ENCODE measurements at regions not wholly inside any gene's neighbourhood (a gene's known extent, or its start where the extent isn't known, plus 50 kb on each side); places are given as distances from the start of the nearest gene placed in this dataset.
A peak's percentile ranks its signal among the peaks of the same experiment; 100 is the strongest.

DNA sequence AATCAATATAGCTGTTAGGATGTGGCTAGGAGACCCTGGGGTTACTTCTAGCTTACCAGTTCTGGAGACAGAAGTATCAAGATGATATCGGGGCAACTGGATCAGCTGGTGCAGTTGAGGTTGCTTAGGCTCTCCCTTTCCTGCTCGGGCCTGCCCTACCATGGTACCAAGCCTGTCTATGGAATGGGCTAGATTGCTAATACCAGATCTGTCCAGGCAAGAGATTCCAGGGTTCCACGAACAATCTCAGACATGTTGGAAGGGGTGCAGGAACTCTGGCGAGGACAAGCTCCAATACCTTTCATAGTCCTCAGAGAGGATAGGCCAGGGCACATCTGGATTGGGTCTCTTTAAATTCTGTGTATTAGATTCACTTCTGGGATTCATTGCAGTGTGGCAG, 53.8 kb downstream of the ADM start:
- no peak for DNase-seq

DNA sequence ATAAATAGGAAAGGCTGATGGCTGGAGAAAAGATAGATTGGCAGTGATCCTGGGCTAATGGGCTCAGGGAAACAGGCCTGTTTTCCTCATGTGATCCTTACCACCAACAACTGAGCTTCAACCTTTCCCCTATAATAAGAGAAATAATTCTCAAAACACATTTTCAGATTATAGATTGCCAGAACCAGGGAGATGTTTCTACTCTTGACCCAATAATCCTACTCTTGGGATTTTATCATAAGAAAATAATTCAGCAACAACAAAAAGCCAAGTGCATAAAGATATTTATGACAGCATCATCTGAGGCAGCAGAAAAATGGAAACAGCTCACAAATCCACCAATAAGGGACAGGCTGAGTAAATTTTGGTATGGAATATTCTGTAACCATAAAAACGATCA, 54.3 kb downstream of the ADM start:
- DNase-seq, result no peak

GRCh38 chr11:10360835-10361234, 56.0 kb downstream of the ADM start:
- no peak for DNase-seq

- DNase-seq, result no peak
These were observed 60.2 kb downstream of the ADM start for GRCh38 chr11:10365045-10365444.

- peak; percentile 88 for DNase-seq
These were observed 61.9 kb downstream of the ADM start for GRCh38 chr11:10366568-10367331.

- no peak for DNase-seq
These were observed 67.2 kb downstream of the ADM start for GRCh38 chr11:10371926-10372641.

DNA sequence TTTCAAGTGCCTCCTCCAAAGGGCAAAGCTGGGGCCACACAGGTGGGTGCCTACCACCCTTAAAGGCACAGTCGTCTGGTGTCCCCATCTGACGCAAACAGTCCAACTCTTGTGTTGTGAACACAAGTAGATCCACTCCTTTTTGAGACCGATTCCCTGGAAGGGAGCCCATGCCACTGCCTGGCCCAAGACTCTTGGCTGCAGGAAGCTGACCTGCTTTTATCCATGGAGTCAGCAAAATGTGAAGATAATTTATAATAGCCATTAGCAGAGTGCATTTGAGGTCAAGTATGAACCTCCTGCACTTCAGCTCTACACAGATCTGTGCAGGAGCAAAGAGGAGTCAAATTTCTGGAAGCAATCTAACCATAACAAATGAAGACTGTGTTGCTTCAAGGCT, 68.5 kb downstream of the ADM start:
- DNase-seq, result no peak

DNA sequence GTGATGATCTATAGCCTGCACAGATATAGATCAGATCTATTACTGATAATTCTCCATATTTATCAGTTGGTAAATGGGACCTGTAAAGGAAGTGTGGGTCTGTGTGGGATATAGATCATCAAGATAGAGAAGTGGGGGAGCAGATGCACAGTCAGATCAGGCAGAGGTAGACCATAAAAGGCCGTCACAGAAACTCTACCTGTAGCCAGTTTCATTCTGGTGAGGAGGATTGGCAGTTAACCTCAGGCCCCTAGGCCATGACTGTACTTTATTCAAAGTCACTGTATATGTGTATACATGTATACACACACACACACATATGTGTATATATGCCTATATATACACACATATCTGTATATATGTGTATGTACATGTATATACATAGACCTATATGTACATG, 69.1 kb downstream of the ADM start:
- no peak for DNase-seq

- DNase-seq, result no peak
These were observed 69.5 kb downstream of the ADM start for GRCh38 chr11:10374386-10374785.

- DNase-seq, result peak; percentile 63
These were observed 70.6 kb downstream of the ADM start for GRCh38 chr11:10375280-10375971.

DNA sequence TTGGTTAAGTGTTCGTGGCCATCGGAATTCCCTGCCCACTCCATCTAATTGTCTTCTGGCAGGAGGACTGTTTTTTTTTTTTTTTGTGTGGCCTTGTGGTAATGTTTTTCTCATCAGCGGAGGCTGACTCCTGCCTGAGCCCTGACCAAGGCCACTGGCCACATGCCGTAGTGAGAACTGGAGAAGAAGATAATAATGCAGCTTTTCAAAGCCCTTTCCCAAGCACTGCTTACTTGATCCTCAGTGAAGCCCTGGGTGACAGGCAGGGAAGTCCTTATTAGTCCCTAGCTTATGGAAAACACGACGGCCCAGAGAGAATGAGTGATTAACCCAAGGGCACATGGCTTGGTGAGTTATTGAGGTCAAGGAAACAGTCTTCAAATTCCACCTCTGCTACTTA, 71.2 kb downstream of the ADM start:
- peak; percentile 59 for DNase-seq

- DNase-seq, result no peak
These were observed 72.3 kb downstream of the ADM start for GRCh38 chr11:10377183-10377582.

- DNase-seq, result no peak
These were observed 73.5 kb downstream of the ADM start for GRCh38 chr11:10378362-10378761.

DNA sequence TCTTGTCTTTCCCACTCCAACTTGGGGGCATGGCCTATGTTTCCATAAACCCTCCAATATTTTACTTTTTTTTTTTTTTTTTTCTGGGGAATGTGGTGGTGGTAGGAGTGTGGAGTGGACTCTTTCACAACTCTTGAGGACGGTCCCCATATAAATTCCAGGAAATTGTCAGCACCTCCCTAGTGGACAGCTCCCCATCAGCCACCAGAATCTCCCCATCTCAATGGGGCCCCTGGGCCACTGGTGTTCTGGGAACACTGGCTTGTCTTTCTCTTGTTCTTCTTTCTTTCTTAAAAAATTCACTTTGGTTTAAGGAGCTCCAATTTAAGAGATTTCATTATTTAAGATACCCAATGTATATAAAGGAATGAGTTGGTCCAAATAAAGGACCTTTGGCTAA, 74.1 kb downstream of the ADM start:
- no peak for DNase-seq

GRCh38 chr11:10379426-10379825, 74.6 kb downstream of the ADM start:
- DNase-seq, result no peak

DNA sequence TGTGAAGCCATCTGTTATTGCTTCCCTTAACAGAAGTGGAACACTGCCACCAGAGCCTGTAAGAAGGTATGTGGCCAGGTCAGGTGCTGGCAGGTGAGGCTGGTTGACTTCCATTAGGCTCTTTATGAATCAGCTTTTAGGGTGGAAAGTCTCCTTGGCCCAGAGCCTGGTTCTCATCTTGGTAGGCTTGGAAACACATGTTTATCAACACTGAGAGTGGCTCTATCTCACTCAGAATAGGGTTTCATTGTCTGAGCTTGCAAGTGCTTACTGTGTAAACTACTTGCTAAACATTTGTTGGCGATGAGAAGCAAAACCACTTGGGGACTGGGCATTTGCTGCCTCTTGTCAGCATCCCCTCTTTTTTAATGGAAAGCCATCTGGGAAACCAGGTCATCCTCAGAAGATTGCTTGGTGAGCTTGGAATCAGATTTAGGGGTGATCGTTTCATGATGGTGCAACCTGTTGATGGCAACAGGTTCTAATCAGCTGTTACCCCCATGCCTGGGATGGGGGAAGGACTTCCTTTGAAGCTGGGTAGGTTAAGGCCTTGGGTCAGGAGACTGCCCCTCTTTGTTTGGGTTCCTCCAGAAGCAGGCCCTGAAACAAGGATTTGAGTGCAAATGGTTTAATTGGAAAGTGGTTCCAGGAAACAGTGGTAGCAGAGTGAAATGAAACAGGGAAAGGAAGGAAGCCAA, 75.0 kb upstream of the AMPD3 start:
- no peak for DNase-seq

GRCh38 chr11:10380921-10381320, 74.1 kb upstream of the AMPD3 start:
- no peak for DNase-seq

DNA sequence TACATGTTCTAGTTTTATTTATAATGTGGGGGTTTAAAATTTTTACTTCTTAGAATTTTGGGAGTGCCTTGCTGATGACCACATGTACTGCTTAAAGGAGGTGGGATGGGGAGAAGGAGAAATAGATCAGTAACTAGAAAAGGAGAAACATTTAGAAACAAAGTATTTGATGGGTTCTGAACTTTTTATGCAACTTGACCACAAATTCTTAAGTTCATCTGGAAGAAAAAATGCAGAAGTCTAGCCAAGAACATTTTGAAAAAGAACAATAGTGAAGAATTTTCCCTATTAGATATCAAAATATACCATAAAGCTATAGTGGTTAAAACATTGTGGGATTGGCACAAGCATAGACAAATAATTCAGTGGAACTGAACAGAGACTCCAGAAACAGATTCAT, 73.3 kb upstream of the AMPD3 start:
- DNase-seq, result no peak

DNA sequence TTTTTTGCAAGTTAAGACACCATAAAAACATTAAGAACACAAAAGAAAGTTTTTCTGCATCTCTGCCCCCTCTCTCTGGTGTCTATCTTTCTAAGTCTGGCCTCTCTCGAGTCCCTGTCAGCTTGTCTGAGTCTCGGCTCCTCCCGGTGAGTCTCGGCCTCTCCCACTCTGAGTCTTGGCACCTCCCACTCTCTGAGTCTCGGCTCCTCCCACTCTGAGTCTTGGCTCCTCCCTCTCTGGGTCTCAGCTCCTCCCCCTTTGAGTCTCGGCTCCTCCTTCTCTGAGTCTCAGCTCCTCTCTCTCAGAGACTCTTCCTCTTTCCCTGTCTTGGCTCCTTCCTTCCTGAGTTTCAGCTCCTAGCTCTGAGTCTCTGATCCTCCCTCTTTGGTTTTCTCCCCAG, 72.5 kb upstream of the AMPD3 start:
- no peak for DNase-seq

GRCh38 chr11:10385696-10386095, 69.4 kb upstream of the AMPD3 start:
- peak; percentile 56 for DNase-seq

DNA sequence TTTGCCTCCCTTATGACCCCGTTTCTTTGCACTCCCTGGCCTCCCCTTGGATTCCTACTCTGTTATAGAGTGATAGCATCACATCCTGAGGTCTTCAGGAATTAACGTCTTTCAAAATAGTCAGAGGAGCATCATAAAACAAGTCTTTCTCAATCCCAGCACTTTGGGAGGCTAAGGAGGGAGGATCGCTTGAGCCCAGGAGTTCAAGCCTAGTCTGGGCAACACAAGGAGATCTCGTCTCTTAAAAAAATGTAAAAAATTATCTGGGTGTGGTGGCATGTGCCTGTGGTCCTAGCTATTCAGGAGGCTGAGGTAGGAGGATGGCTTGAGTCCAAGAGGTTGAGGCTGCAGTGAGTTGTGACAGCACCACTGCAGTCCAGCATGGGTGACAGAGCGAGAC, 68.7 kb upstream of the AMPD3 start:
- no peak for DNase-seq

DNA sequence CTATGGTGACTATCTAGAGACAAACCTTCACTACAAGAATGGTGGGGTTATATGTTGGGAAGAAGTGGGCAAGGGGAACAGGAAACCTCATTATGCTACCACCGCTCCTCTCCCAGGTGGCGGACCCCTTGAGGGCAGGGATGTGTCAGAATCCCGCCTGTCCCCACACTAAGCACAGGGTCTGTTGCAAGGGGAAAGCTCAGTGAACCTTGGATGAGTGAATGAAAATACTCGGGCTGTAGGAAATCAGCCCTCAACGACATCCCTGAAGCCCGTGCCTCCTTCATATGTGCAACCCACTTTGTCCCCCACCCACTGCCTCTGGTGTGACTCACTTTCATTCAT, 68.2 kb upstream of the AMPD3 start:
- no peak for DNase-seq

Measured in right hindlimb (tissue), 1 donor.